Head of caudate nucleus (tissue), 42 donors: ENCODE measurements at regions not wholly inside any gene's neighbourhood (a gene's known extent, or its start where the extent isn't known, plus 50 kb on each side); places are given as distances from the start of the nearest gene placed in this dataset.

Experiments used
- DNase-seq, 42 donors: peaks; one replicate each; pipeline versions ENCODE4 v3.0.0 to v3.0.0-alpha.2; 2020 to 2021; ENCODE audit warnings: mixed read lengths in 7 of 42
- intact Hi-C: fragments of 100-400 bp; cut with DNase I; formaldehyde crosslinking; loops from one replicate; pipeline ENCODE4 v1.15.0; 2022

- DNase-seq = no peak
Measured at GRCh38 chr5:142484821-142485387, 160.1 kb upstream of the SPRY4 start.

GRCh38 chr5:142482207-142482606 is 157.4 kb upstream of the SPRY4 start:
- intact Hi-C loops = no loop called here
- DNase-seq = no peak

More at GRCh38 chr5:142484821-142485387, 160.1 kb upstream of the SPRY4 start:
- intact Hi-C loops = no loop called here

- DNase-seq = no peak
Measured at GRCh38 chr5:142481410-142481809, 156.6 kb upstream of the SPRY4 start.

GRCh38 chr5:142479854-142480519 is 155.2 kb upstream of the SPRY4 start:
- DNase-seq = no peak
- intact Hi-C loops = no loop called here

More at GRCh38 chr5:142481410-142481809, 156.6 kb upstream of the SPRY4 start:
- intact Hi-C loops = no loop called here

- no peak for DNase-seq
- intact Hi-C loops = no loop called here
Measured at GRCh38 chr5:142479150-142479549, 154.3 kb upstream of the SPRY4 start.

GRCh38 chr5:142478113-142478512 is 153.3 kb upstream of the SPRY4 start:
- no peak for DNase-seq

GRCh38 chr5:142475102-142475513 is 150.3 kb upstream of the SPRY4 start:
- intact Hi-C loops = no loop called here
- no peak for DNase-seq

More at GRCh38 chr5:142478113-142478512, 153.3 kb upstream of the SPRY4 start:
- intact Hi-C loops = no loop called here

GRCh38 chr5:142474431-142475094 is 149.7 kb upstream of the SPRY4 start:
- no peak for DNase-seq
- intact Hi-C loops = no loop called here

GRCh38 chr5:142473038-142473437 is 148.2 kb upstream of the SPRY4 start:
- no peak for DNase-seq

GRCh38 chr5:142472306-142472951 is 147.6 kb upstream of the SPRY4 start:
- no peak for DNase-seq
- intact Hi-C loops = no loop called here

More at GRCh38 chr5:142473038-142473437, 148.2 kb upstream of the SPRY4 start:
- intact Hi-C loops = no loop called here

- intact Hi-C loops = no loop called here
- DNase-seq = no peak
Measured at GRCh38 chr5:142466195-142466971, 141.6 kb upstream of the SPRY4 start.

- DNase-seq = no peak
- intact Hi-C loops = no loop called here
Measured at GRCh38 chr5:142465476-142465875, 140.7 kb upstream of the SPRY4 start.

GRCh38 chr5:142463904-142464303 is 139.1 kb upstream of the SPRY4 start:
- no peak for DNase-seq
- intact Hi-C loops = no loop called here

- DNase-seq = no peak
- intact Hi-C loops = no loop called here
Measured at GRCh38 chr5:142461028-142461590, 136.3 kb upstream of the SPRY4 start.

- intact Hi-C loops = no loop called here
- no peak for DNase-seq
Measured at GRCh38 chr5:142459209-142459608, 134.4 kb upstream of the SPRY4 start.

GRCh38 chr5:142455856-142456255 is 131.0 kb upstream of the SPRY4 start:
- DNase-seq = no peak
- intact Hi-C loops = no loop called here

- DNase-seq = no peak
- intact Hi-C loops = no loop called here
Measured at GRCh38 chr5:142453932-142454331, 129.1 kb upstream of the SPRY4 start.

GRCh38 chr5:142450419-142450818 is 125.6 kb upstream of the SPRY4 start:
- DNase-seq = no peak
- intact Hi-C loops = no loop called here

- intact Hi-C loops = no loop called here
- no peak for DNase-seq
Measured at GRCh38 chr5:142447887-142448286, 123.1 kb upstream of the SPRY4 start.
